PC-3 (cell line): ENCODE measurements at regions not wholly inside any gene's neighbourhood (a gene's known extent, or its start where the extent isn't known, plus 50 kb on each side); places are given as distances from the start of the nearest gene placed in this dataset.

Experiments
- ATAC-seq: fragments of 200-7000 bp; cut with Tn5 transposase; 2 replicates; pipeline ENCODE4 v1.9.1; 2020; ENCODE audit warnings: mild to moderate bottlenecking, moderate library complexity
- BruUV-seq: library from RNA; stranded (reverse); fragments of 400-500 nt; replicated peaks from 2 replicates; lab custom pipeline; 2021; lab: Mats Ljungman, UMichigan
- CTCF ChIA-PET: fragments of 300-600 bp; sonication (Branson Sonifier 250); formaldehyde crosslinking; loops from one replicate; lab custom pipeline; 2022; ENCODE audit warnings: antibody characterized with exemption; lab: Charles Lee
- POLR2A ChIA-PET: fragments of 300-600 bp; sonication (Branson Sonifier 250); formaldehyde crosslinking; loops from one replicate; lab custom pipeline; 2022; ENCODE audit warnings: antibody characterized with exemption; ENCODE audit not compliant: unreplicated experiment; lab: Charles Lee
- DNase-seq: peaks from one replicate; pipeline ENCODE4 v3.0.0-alpha.2; 2015
- H2AFZ ChIP-seq: fragments of 300-600 bp; sonication (generic); 2 replicates; pipeline ENCODE4 v1.6.0; 2016; ENCODE audit warnings: antibody characterized with exemption, low read length
- H3F3A ChIP-seq: fragments of 300-600 bp; sonication (generic); one replicate; pipeline ENCODE4 v1.6.0; 2017; ENCODE audit warnings: antibody characterized with exemption, low read length, control low read depth, mild to moderate bottlenecking; ENCODE audit not compliant: unreplicated experiment
- H3K27ac ChIP-seq: fragments of 300-600 bp; sonication (generic); 2 replicates; pipeline ENCODE4 v1.5.1; 2016; ENCODE audit warnings: mild to moderate bottlenecking, low read length
- H3K27me3 ChIP-seq: fragments of 300-600 bp; sonication (generic); 2 replicates; pipeline ENCODE4 v1.6.1; 2016; ENCODE audit warnings: low read length, mixed read lengths
- H3K36me3 ChIP-seq: fragments of 300-600 bp; sonication (generic); 2 replicates; pipeline ENCODE4 v1.6.1; 2016; ENCODE audit warnings: low read depth, mixed run types, low read length, mixed read lengths
- H3K4me1 ChIP-seq: fragments of 300-600 bp; sonication (generic); 2 replicates; pipeline ENCODE4 v1.5.1; 2016; ENCODE audit warnings: low read length; ENCODE audit not compliant: insufficient read depth
- H3K4me2 ChIP-seq: fragments of 300-600 bp; sonication (generic); 2 replicates; pipeline ENCODE4 v1.6.0; 2016; ENCODE audit warnings: low read length
- H3K4me3 ChIP-seq: fragments of 300-600 bp; sonication (generic); 2 replicates; pipeline ENCODE4 v1.5.1; 2016; ENCODE audit warnings: mild to moderate bottlenecking, low read length, mixed read lengths
- H3K79me2 ChIP-seq: fragments of 300-600 bp; sonication (generic); 2 replicates; pipeline ENCODE4 v1.6.1; 2017; ENCODE audit warnings: low read length, mixed read lengths
- H3K9ac ChIP-seq: fragments of 300-600 bp; sonication (generic); 2 replicates; pipeline ENCODE4 v1.6.0; 2016; ENCODE audit warnings: mild to moderate bottlenecking, low read length
- H3K9me2 ChIP-seq: fragments of 300-600 bp; sonication (generic); replicated peaks from 2 replicates; pipeline ENCODE4 v1.6.1; 2016; ENCODE audit warnings: mixed run types, low read length, mixed read lengths
- H3K9me3 ChIP-seq: fragments of 300-600 bp; sonication (generic); 2 replicates; pipeline ENCODE4 v1.6.1; 2016; ENCODE audit warnings: low read length, mixed read lengths
- H4K20me1 ChIP-seq: fragments of 300-600 bp; sonication (generic); 2 replicates; pipeline ENCODE4 v1.6.1; 2016; ENCODE audit warnings: low read length, mixed read lengths
- EZH2 ChIP-seq: fragments of 300-600 bp; sonication (generic); IDR thresholded peaks from one replicate; pipeline ENCODE4 v1.6.1; 2017; ENCODE audit warnings: antibody characterized with exemption, mild to moderate bottlenecking, low read length; ENCODE audit not compliant: unreplicated experiment
- EZH2phosphoT487 ChIP-seq: fragments of 300-600 bp; sonication (generic); IDR thresholded peaks from 2 replicates; pipeline ENCODE4 v1.6.1; 2018; ENCODE audit warnings: mild to moderate bottlenecking, antibody characterized with exemption, low read length, borderline replicate concordance
- intact Hi-C: fragments of 100-400 bp; cut with micrococcal nuclease; formaldehyde crosslinking; loops from 2 replicates; pipeline ENCODE4 v1.9.0; 2023
- TF ChIP-seq, protein P1 (sequence below): fragments of 300-600 bp; sonication (generic); conservative IDR thresholded peaks from 2 replicates; pipeline ENCODE4 v1.5.1; 2017; ENCODE audit warnings: antibody characterized with exemption, low read depth, mild to moderate bottlenecking, low read length

DNA sequence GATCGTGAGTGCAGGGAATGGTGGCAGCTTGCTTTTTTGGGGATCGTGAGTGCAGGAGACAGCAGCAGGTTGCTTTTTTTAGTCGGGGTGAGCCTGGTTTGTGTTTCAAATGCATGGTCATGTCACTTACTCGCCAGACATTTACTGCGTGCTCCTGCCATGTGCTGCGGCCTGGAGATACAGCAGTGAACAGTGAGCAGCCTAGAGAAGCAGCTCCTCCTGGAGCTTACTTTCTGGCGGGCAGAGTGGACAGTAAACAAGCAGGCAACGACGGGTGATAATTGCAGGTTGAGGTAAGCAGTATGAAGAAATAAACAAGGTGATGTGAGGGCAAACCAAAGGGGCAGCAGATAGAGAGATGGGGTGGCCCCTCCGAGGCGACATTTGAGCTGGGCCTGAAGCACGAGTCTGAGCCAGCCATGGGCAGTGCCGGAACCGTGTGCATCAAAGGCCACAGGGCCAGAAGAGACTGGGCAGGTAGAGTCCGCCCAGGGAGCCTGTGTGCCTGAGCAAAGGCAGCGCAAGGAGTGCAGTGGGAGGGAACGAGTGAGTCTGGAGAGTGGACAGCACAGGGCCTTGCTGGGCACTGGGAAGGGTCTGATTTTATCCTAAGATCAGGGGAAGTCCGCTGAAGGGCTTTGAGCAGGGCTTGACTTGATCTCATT, 57.3 kb upstream of the RASA2 start:
- no peak for ATAC-seq
- no TSS peak for BruUV-seq
- ChIA-PET CTCF (no interaction called here), POLR2A (no interaction called here)
- no peaks in the 10 kb centered on the region for H3K9me2 ChIP-seq
- intact Hi-C loops: no loop called here
- no peak overlapping the region for H2AFZ ChIP-seq
- no peak for DNase-seq
- no peaks in the 10 kb centered on the region for H3K79me2 ChIP-seq
- H3F3A ChIP-seq: no peaks in the 10 kb centered on the region
- TF ChIP-seq EZH2phosphoT487 (no peak), EZH2 (no peak)
- TF ChIP-seq, protein P1, sequence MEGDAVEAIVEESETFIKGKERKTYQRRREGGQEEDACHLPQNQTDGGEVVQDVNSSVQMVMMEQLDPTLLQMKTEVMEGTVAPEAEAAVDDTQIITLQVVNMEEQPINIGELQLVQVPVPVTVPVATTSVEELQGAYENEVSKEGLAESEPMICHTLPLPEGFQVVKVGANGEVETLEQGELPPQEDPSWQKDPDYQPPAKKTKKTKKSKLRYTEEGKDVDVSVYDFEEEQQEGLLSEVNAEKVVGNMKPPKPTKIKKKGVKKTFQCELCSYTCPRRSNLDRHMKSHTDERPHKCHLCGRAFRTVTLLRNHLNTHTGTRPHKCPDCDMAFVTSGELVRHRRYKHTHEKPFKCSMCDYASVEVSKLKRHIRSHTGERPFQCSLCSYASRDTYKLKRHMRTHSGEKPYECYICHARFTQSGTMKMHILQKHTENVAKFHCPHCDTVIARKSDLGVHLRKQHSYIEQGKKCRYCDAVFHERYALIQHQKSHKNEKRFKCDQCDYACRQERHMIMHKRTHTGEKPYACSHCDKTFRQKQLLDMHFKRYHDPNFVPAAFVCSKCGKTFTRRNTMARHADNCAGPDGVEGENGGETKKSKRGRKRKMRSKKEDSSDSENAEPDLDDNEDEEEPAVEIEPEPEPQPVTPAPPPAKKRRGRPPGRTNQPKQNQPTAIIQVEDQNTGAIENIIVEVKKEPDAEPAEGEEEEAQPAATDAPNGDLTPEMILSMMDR: no peak
- H3K4me2 ChIP-seq: no peak overlapping the region
- no peak overlapping the region for H3K4me3 ChIP-seq
- no peaks in the 10 kb centered on the region for H4K20me1 ChIP-seq
- H3K27me3 ChIP-seq: no peaks in the 10 kb centered on the region
- no peak overlapping the region for H3K9ac ChIP-seq
- no peaks in the 10 kb centered on the region for H3K9me3 ChIP-seq
- no peaks in the 10 kb centered on the region for H3K4me1 ChIP-seq
- H3K36me3 ChIP-seq: no peaks in the 10 kb centered on the region
- H3K27ac ChIP-seq: no peak overlapping the region

DNA sequence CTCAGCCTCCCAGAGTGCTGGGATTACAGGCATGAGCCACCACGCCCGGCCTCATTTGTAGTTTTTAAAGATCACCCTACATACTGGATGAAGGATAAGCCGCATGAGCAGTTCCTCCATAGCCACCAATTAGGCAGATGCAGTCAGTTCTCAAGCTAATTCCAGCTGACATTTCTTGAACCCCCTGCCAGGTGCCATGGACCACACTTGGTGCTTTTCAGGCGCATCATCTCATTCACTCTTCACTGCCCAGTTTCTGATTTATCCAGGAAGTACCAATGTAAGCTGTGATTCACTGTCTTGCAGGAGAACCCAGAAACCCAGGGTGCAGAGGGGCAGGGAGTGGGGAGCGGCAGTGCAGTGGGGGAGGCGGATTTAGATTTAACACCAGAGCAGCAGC, 56.5 kb upstream of the RASA2 start:
- ChIA-PET POLR2A (no interaction called here), CTCF (no interaction called here)
- H3K4me3 ChIP-seq: no peak overlapping the region
- DNase-seq: no peak
- no peaks in the 10 kb centered on the region for H3K4me1 ChIP-seq
- ATAC-seq: no peak
- H3K79me2 ChIP-seq: no peaks in the 10 kb centered on the region
- TF ChIP-seq EZH2phosphoT487: no peak
- TF ChIP-seq, protein P1: no peak
- TF ChIP-seq EZH2: no peak
- H2AFZ ChIP-seq: no peak overlapping the region
- no peaks in the 10 kb centered on the region for H4K20me1 ChIP-seq
- no peak overlapping the region for H3K9ac ChIP-seq
- no peaks in the 10 kb centered on the region for H3F3A ChIP-seq
- H3K4me2 ChIP-seq: no peak overlapping the region
- BruUV-seq: no TSS peak
- no peaks in the 10 kb centered on the region for H3K9me3 ChIP-seq
- H3K36me3 ChIP-seq: no peaks in the 10 kb centered on the region
- no peak overlapping the region for H3K27ac ChIP-seq
- intact Hi-C loops: no loop called here
- no peaks in the 10 kb centered on the region for H3K9me2 ChIP-seq
- H3K27me3 ChIP-seq: no peaks in the 10 kb centered on the region

DNA sequence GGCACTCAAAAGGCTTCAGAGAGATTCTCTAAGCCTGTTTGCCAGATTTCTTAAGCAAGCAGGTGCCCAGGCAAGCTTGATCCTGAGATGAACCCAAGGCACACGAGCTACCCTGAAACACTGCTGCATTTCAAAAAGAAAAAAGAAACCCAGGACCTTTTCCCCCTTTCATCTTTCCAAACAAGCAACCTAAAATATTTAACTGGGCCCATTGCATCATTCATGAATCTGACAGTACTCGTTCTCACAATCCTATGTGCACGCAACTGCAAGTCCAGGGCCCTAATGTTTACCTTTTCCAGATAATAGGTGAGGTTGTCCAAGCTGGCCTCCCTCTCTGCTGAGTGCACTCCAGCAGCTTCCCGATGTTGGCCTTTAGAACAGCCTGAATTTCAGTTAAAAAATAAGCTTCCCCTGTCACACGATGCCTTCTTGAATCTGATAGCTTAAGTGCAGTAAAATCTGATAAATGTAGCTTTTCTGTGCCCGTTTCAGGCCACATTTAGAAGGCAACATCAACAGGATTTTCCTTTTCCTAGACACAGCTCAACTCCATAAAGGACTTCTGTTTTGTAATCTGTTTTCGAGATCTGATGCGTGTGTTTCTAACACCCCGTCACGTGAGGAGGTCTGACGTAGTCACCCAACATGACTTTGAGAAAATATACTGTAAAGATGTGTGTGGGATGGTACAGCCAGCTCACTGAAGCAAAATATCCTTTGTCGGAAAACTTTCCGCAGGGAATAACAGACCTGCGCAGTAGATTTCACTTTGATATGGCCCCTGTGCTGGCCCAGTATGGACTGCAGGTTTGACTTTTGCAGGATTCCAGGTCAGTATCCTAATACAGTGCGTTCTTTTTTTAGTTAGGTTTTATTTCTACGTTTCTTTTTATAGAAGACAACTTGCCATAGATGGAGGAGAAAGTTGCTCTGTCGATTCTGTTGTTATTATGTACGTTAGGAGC, 55.1 kb upstream of the RASA2 start:
- POLR2A ChIA-PET: no interaction called here
- Histone ChIP-seq H2AFZ (no peak overlapping the region), H3K9ac (no peak overlapping the region), H3K4me1 (no peaks in the 10 kb centered on the region), H3K4me2 (no peak overlapping the region), H3K9me2 (no peaks in the 10 kb centered on the region), H3K27ac (no peak overlapping the region), H4K20me1 (no peaks in the 10 kb centered on the region), H3K4me3 (no peak overlapping the region), H3K36me3 (no peaks in the 10 kb centered on the region), H3F3A (no peaks in the 10 kb centered on the region), H3K9me3 (no peaks in the 10 kb centered on the region), H3K27me3 (no peaks in the 10 kb centered on the region), H3K79me2 (no peaks in the 10 kb centered on the region)
- ATAC-seq (no peak), DNase-seq (no peak)
- intact Hi-C loops: no loop called here
- BruUV-seq: no TSS peak
- no peak for TF ChIP-seq EZH2
- no peak for TF ChIP-seq EZH2phosphoT487
- TF ChIP-seq, protein P1: no peak
- CTCF ChIA-PET: no interaction called here
